ENCODE measurements at regions not wholly inside any gene's neighbourhood (a gene's known extent, or its start where the extent isn't known, plus 50 kb on each side); places are given as distances from the start of the nearest gene placed in this dataset.

DNA sequence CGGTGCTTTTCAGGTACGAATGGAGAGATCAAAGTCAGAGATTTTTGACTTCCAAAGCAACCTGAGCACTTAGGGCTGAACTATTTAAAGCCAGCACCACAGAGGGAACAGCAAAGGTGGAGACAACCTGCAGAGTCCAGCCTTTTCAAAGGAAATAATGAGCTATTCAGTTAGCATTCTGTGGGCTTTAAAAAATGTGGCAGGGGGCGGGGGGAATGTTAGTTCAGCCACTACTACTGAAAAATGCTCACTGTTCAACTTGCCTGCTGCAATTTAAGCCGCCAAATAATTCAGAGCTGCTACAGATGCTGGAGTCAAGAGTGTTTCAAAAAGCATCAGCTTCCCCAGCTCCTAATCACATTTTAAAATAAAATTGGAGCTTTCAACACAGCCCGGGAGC is 473.3 kb upstream of the PLXNA2 start:
- no peak for DNase-seq
- TF ChIP-seq, protein P1, sequence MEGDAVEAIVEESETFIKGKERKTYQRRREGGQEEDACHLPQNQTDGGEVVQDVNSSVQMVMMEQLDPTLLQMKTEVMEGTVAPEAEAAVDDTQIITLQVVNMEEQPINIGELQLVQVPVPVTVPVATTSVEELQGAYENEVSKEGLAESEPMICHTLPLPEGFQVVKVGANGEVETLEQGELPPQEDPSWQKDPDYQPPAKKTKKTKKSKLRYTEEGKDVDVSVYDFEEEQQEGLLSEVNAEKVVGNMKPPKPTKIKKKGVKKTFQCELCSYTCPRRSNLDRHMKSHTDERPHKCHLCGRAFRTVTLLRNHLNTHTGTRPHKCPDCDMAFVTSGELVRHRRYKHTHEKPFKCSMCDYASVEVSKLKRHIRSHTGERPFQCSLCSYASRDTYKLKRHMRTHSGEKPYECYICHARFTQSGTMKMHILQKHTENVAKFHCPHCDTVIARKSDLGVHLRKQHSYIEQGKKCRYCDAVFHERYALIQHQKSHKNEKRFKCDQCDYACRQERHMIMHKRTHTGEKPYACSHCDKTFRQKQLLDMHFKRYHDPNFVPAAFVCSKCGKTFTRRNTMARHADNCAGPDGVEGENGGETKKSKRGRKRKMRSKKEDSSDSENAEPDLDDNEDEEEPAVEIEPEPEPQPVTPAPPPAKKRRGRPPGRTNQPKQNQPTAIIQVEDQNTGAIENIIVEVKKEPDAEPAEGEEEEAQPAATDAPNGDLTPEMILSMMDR (IDR thresholded peaks at IDR 0.05; ENCODE audit: partially characterized antibody, unreplicated experiment) = no peak
- H3K4me1 Mint-ChIP-seq (ENCODE audit: low read depth, unreplicated experiment) = no peaks in the 10 kb centered on the region
- no peak overlapping the region for H3K4me3 Mint-ChIP-seq (ENCODE audit: unreplicated experiment)
- H3K27ac Mint-ChIP-seq (ENCODE audit: unreplicated experiment) = no peak overlapping the region
- peaks cover 1% of the 10 kb centered on the region for H3K9me3 Mint-ChIP-seq (ENCODE audit: unreplicated experiment)
- H3K27me3 Mint-ChIP-seq (ENCODE audit: unreplicated experiment) = no peaks in the 10 kb centered on the region
- H3K36me3 Mint-ChIP-seq (ENCODE audit: unreplicated experiment) = peaks cover 11% of the 10 kb centered on the region

DNA sequence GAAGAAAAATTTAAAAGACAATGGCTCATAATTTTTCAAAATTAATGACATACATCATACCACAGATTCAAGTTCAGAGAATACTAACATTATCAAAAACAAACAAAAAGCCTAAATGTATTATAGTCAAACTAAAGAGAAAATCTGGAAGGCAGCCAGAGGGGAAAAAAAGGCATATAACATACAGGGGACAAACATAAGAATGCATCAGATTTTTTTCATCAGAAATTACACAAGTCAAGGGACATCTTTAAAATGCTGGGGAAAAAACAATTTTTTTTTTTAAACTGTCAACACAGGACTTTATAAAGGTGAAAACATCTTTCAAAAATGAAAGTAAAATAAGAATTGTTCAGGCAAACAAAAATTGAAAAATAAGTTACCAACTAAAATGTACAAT is 478.4 kb upstream of the PLXNA2 start:
- Mint-ChIP-seq H3K27me3 (ENCODE audit: unreplicated experiment) (no peaks in the 10 kb centered on the region), H3K4me1 (ENCODE audit: low read depth, unreplicated experiment) (no peaks in the 10 kb centered on the region), H3K4me3 (ENCODE audit: unreplicated experiment) (no peak overlapping the region), H3K36me3 (ENCODE audit: unreplicated experiment) (peaks cover 11% of the 10 kb centered on the region), H3K27ac (ENCODE audit: unreplicated experiment) (no peak overlapping the region), H3K9me3 (ENCODE audit: unreplicated experiment) (peaks cover 1% of the 10 kb centered on the region)
- TF ChIP-seq, protein P1 (IDR thresholded peaks at IDR 0.05; ENCODE audit: partially characterized antibody, unreplicated experiment) = no peak
- no peak for DNase-seq

DNA sequence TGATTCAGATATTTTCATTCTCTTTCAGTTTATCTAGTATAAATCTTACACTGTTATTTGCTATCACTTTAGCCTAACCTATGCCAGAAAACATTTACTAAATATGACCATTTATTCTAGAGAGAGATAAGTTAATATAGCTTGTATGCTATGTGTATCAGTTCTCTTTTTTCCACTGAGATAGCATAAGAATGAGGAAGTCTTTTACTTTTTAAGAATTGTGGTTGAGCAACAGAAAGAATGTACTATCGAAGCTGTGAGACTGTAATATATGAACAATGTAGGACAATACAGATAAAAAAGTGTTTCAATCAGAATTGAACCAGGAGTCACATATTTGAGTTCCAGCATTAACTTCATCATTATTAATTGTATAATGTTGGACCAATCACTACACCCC is 479.9 kb upstream of the PLXNA2 start:
- H3K27ac Mint-ChIP-seq (ENCODE audit: unreplicated experiment) = no peak overlapping the region

DNA sequence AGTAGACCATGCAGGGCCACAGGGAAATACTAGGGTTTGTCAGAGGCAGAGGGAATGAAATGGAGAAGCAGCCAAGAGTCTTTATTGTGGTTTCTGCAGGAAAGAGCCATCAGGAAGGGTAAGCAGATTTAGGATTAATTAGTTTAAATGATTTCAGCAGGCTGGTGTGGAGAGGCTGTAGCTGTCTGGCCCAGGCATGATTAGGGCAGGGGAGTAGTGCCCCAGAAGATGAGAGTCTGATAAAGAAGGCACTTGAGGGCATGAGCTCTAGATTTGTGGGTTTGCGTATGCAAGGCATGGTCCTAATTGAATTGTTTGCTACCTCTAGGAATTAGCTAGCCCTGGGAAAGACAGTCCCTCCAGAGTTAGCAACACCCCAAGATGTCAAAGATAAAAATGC is 484.6 kb upstream of the PLXNA2 start:
- H3K4me1 Mint-ChIP-seq (ENCODE audit: low read depth, unreplicated experiment) = peaks cover 3% of the 10 kb centered on the region
- no peaks in the 10 kb centered on the region for H3K36me3 Mint-ChIP-seq (ENCODE audit: unreplicated experiment)
- DNase-seq = no peak
- H3K27me3 Mint-ChIP-seq (ENCODE audit: unreplicated experiment) = no peaks in the 10 kb centered on the region
- H3K27ac Mint-ChIP-seq (ENCODE audit: unreplicated experiment) = no peak overlapping the region
- H3K4me3 Mint-ChIP-seq (ENCODE audit: unreplicated experiment) = no peak overlapping the region
- TF ChIP-seq, protein P1 (IDR thresholded peaks at IDR 0.05; ENCODE audit: partially characterized antibody, unreplicated experiment) = no peak
- H3K9me3 Mint-ChIP-seq (ENCODE audit: unreplicated experiment) = no peaks in the 10 kb centered on the region

More for the DNA sequence above, 479.9 kb upstream of the PLXNA2 start:
- peaks cover under 1% of the 10 kb centered on the region for H3K9me3 Mint-ChIP-seq (ENCODE audit: unreplicated experiment)
- no peaks in the 10 kb centered on the region for H3K4me1 Mint-ChIP-seq (ENCODE audit: low read depth, unreplicated experiment)
- TF ChIP-seq, protein P1 (IDR thresholded peaks at IDR 0.05; ENCODE audit: partially characterized antibody, unreplicated experiment) = no peak
- peaks cover 11% of the 10 kb centered on the region for H3K36me3 Mint-ChIP-seq (ENCODE audit: unreplicated experiment)
- H3K27me3 Mint-ChIP-seq (ENCODE audit: unreplicated experiment) = no peaks in the 10 kb centered on the region
- H3K4me3 Mint-ChIP-seq (ENCODE audit: unreplicated experiment) = no peak overlapping the region
- no peak for DNase-seq

DNA sequence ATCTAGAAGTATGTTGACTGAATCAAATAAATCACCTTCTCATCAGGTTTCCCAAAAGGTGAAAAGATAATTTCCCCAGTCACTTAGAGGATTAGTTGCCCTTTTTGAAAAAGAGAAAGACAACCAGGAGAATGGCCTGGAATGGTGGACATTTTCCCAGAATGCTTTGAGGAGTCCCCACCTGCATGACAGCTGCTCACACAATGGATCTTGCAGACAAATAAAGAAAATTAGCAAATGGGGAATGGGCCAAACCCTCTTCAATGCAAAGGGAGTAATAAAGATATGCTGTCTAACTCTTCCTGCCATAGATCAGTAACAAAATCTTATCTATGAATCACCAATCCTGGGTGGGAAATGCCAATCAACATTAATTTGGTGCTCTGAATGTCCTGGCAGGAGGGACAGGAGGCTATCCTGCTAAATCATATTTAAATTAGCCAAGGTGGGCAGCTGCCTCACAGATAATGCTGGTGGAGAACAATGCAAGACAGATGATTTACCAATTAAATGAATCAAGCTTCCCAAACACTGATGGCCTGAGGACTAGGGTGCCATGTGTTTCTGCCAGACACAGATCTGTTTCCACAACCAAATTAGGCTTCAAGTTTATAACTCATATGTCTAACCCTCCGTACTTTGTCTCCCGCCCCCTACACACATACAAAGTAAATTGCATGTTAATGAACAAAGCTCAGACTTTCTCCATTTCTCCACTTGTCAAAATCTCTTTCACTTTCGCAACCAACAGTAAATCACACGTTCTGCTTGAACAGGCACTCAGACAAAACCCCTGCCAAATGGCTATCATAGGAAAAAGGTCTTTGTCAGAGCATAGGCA is 488.0 kb upstream of the PLXNA2 start:
- Mint-ChIP-seq H3K36me3 (ENCODE audit: unreplicated experiment) (no peaks in the 10 kb centered on the region), H3K27ac (ENCODE audit: unreplicated experiment) (peak overlapping the region; percentile 11), H3K4me3 (ENCODE audit: unreplicated experiment) (no peak overlapping the region), H3K27me3 (ENCODE audit: unreplicated experiment) (no peaks in the 10 kb centered on the region), H3K9me3 (ENCODE audit: unreplicated experiment) (no peaks in the 10 kb centered on the region), H3K4me1 (ENCODE audit: low read depth, unreplicated experiment) (peaks cover 3% of the 10 kb centered on the region)
- TF ChIP-seq, protein P1 (IDR thresholded peaks at IDR 0.05; ENCODE audit: partially characterized antibody, unreplicated experiment) = no peak
- DNase-seq = no peak
